Activated naive CD4-positive, alpha-beta T cell treated with anti-CD3 and anti-CD28 coated beads, Interleukin-2, amount 50 U/mL, for 16 hours (primary cell): ENCODE measurements at regions not wholly inside any gene's neighbourhood (a gene's known extent, or its start where the extent isn't known, plus 50 kb on each side); places are given as distances from the start of the nearest gene placed in this dataset.

Experiments used
- DNase-seq: peaks from one replicate; pipeline ENCODE4 v3.0.0-alpha.2; 2020

DNA sequence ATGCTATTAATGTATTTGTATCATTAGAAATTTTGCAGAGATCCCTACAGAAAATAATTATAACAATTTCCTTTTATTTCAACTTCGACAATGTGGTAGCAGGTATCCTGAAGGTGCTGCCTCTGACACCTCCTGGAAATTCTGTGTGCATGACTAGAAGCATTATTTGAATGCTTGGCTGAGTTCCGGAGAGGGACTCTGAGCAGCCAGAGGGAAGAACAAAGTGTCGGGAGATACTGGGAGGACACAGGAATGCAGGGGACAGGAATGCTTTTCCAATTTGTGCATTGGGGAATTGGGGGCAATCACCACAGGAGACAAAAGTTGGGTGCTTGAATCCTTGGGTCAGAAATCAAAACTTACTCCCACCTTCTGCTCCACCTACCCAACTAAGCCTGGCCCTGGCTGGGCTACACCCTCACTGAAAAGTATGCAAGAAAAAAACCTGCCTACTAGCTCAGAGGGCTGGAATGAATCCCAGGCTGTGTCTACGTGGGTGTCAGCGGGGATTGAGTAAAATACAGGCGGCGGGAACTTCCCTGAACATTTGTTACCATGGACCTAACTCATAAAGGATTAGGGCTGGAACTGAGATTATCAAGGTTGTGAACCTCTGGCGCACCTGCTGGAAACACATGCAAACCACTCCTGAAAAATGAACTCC is 299.3 kb downstream of the SOX11 start:
- DNase-seq: no peak

DNA sequence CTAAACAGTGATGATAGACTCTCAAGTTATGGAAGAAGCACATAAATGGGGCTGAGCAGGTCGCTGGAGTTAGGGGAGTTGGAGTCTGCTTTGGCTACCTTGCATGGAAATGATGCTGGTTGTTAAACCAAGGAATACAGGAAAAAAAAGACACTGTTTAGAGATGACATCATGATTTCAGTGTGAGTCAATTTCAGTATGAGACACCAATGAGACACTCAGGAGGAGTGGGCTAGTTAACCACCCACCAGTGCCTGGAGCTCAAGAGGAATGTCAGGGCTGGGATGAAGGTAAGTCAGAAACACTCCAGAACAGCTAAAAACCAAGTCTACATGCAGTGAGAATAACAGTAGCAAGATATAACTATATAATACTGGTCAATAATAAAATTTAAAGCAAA is 303.6 kb downstream of the SOX11 start:
- no peak for DNase-seq

DNA sequence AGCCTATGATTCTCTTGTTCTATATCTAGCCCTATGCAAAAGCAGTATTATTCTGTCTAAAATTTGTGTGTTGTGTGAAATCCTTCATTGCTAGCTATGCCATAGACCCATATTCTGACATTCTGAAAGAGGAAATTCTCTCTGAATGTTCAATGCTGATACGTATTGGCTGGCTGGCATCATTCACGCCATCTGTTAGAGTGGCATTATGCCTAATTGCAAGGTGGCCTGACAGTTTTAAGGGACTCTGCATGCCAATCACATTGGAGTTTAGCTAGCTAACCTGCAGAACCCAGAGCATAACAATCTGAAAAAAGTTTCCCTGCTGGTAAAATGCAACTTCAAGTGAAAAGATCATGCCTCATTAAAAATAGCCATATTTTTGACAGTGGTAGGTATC is 316.0 kb downstream of the SOX11 start:
- DNase-seq: no peak

DNA sequence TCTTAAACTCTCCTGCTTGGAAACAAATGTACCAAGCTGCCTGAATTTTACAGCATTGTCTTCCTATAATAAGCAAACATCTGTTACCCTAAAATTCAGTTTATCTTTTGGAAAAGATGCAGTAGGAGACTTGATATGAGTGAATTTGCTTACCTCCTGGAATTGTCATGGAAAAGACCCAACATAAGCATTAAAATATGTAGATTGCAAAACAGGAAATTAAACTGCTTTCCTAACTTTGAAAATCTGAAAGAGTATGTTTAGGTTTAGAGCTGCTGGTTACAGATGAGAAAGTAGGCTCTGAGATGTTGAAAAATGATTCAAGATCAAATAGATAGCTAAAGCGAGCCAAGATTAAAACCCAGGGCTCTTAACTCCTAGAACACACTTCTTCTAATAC is 316.5 kb downstream of the SOX11 start:
- no peak for DNase-seq

DNA sequence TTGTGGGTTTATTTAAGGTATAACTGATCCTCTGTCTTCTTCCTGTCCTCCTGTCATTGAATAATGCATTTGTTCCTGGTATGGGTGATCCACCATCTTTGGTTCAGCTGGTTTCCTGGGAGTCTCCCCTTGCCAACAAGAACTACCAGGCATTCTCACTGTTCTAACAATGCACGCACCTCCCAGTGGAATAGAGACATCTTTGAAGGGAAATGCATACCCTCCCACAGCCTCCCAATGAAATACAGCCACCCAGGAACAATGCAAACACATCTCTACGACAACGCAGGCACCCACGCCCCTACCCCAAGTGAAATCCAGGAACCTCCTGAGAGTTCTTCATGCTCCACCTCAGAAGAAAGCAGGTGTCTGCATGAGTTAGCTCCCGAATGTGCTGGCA is 318.0 kb downstream of the SOX11 start:
- DNase-seq: no peak

DNA sequence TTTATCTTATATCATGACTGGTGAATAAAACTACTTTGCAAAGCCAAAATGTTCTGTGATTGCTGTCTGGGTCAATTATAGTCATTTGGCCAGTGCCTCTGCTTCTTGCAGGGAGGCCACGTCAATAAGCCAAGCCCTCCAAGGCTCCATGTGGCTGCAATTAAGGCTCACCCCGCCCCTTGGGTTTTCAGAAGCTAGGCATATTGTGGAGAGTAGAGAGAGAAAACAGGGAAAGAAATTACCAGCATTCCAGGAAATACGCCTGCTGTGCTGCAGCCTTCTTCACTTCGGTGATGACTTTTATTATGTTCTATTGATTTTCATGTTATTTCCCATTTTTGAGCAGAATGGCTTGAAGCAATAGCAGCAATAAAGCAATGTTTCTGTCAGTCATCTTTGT is 319.7 kb downstream of the SOX11 start:
- no peak for DNase-seq

DNA sequence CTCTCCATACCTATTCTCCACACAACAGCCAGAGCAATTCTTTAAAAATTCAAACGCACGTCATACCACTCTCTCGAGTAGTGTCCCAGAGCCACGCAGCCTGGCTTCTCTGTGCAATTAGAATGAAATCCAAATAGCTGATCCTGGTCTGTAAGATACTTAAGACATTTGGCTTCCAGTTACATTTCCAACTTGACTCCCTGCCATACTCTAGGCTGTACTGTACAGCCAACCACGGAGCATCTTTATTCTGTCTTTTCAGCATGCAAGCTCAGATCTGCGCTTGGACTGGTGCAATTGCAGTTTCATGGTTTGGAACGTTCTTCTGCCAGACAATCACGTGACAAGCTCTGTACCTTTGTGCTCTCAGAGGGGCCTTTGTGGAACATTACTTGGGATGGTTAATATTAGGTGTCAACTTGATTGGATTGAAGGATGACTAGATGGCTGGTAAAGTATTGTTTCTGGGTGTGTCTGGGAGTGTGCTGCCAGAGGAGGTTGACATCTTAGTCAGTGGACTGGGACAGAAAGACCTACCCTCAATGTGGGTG is 325.6 kb downstream of the SOX11 start:
- no peak for DNase-seq

DNA sequence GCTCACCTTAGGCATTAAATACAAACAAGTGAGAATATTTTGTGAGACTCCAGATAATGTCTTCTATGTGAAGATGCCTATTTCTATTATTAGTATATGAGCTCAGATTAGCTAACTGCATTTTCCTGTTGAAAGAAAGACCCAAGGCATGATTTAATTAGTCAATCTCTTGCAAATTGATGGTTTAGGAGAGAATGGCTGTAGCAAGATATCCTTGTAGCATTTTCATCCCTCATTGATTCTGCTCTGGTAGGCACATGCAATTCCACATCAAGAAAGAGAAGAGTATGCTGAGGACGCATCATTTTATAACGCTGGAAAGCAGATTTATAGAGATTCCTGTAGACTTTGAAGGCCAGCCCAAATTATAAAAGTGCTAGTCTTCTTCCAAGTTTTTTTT is 332.0 kb downstream of the SOX11 start:
- DNase-seq: no peak

DNA sequence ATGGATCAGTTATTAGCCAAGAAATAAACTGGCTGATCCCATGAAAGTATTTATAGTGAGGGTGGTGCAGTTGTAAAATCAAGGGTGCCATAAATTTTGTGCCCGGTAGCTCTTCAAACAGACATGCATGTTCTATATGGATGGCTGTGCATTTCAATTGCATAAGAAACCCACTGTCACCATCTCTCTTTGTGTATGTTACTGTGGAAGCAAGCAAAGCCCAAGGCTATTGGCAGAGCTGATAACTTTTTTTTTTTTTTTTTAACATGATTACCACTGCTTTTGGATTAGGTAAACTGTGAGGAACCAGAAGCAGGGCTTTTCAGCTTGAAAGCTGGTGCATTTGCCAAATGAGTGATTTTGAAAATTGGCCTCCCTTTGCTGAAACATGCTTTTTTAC is 332.6 kb downstream of the SOX11 start:
- DNase-seq: no peak

DNA sequence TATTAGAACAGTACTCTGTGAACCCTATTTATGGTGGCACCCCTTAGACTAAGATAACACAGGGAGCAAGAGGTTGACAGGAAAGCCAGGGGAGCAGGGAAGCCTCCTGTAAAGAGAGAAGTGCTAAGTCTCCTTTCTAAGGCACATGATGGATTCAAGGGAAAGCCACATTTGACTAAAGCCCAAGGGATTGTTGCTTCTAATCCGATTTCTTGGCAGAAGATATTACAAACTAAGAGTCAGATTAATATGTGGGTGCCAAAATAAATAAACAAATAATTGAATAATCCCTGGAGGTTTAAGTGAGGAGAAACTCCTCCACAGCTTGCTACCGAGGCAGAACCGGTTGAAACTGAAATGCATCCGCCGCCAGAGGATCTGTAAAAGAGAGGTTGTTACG is 333.2 kb downstream of the SOX11 start:
- no peak for DNase-seq

DNA sequence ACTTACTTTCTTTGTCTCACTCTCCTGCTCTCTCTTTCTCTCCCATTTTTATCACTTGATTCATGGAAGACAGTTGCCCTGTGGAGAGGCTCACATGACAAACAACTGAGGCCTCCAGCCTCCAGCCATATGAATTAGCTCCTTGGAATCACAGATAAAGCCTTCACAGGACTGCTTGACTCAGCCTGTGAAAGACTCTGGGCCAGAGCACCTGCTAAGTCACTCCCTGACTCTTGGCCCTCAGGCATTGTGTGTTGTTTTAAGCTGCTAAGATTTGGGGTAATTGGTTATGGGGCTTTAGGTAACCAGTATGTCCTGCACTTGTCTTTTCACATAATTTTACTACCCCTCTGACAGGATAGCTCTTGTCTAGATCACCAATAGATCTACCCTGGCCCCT is 334.9 kb downstream of the SOX11 start:
- no peak for DNase-seq

DNA sequence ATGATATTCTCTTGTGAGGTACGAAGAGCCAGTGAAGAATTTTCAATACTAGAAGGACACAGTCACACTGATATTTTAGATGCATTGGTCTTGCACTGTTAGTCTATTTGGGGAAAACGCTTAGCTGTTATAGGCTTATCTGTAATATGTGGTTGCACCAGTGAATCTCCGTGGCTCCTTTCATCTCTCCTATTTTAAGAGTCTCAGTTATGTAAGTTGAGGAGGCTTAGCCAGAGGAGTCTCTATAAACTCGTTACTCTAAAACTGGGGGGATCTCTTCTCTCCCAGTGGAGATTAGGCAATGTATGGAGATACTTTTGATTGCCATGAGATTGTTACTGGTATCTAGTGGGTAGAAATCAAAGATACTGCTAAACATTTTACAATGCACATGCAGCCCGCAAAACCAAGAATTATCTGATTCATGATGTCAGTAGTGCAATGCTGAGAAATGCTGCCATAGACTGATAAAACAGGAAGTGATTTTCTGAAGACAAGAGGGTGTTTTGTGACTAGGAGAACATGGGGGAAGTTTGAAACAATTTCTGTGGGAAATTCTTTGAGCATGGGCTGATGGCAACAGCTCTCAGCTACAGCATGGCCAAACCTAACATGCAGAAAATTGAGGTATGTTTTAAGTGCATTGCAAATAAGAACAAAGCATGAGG is 339.1 kb downstream of the SOX11 start:
- DNase-seq: no peak

DNA sequence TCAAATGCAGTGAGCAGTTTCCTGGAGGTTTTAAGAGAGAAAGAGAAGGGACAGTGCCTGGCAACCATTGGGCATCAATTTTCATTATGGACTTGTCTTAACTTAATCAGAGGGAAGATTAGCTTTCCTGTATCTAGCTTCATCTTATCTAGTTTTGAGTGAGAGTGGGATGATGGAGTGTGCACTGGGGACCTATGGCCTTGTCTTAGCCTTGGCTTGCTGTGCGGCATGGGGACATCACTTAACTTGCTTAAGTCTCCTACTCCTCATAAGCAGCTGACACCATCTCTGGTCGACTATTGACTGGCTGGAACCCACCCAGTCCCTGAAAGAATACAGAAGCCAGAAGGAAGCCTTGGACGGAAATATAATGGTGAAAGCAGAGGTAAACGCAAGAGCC is 344.0 kb downstream of the SOX11 start:
- no peak for DNase-seq

DNA sequence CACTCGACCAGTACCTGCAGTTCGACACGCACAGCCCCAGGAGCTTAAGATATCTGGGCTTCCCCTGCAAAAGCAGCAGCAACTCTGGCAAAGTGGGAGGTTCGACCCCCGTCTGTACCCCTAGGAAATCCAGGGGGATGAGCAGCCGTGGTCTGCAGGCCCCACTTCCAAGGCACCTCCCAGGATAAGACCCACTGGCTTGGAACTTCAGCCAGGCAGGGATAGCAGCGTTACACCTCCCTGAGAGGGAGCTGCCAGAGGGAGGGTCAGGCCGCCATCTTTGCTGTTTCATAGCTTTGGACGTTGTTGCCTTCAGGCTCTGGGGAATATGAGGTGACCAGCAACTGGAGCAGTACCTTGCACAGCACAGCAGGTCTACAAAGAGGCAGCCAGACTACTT is 351.1 kb downstream of the SOX11 start:
- no peak for DNase-seq

DNA sequence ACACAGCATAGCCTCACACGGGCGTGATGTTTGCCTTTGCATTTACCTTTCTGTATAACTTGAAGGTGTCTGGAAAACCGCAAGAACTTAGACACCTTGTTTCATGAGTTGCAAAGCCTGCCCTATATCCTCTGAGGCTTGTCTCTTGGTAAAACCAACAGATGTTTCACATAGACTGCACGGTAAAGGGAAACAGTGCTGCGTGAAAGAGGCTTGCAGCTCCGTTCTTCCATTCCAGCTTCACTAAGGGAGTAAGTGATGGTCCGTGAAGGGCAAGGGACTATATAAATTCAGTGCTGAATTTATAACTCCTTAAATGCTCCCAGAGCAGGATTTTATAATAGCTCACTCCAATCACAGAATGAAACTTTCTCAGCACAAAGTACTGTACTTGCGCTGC is 360.5 kb downstream of the SOX11 start:
- no peak for DNase-seq

DNA sequence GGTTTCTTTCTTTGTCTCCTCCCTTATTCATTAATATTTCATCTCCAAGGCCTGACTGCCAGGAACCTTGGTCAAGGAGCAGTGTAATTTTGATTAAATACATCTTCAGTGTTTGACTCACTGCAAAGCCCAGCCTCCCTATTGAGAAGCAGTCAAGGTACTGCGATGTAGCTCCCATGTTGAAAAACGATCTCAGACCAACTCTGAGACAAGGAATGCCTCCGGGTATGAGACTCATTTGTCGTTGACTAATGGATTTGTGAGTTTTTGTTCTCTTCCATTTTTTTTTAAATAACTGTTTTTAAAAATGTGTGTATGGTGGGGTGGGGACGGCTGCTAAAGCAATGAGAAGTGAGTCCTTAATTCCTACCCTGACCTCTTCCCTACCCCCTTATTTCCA is 361.6 kb downstream of the SOX11 start:
- DNase-seq: no peak

DNA sequence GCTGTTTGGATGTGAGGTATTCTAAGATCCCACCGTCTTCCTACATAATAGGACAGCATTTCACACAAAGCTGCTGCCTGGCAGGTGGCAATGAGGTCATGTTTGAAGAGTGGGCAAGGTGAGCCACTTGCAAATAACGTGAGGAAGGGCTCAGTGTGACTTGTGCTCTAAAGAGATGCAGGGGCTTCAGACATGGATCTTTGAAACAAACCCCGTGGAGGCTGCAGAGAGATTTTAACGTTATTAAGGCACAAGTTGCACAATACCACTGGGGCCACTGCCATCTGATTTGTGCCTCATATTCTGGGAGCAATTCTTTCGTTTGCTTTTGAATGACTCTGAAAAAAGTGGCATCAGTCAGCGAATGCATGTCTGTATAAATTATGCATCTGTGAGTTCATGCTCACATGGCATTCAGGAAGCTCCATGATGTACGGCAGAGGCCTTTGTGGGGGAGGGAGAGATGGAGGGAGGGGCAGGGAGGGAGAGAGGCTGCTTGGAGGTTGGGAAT is 362.0 kb downstream of the SOX11 start:
- no peak for DNase-seq

DNA sequence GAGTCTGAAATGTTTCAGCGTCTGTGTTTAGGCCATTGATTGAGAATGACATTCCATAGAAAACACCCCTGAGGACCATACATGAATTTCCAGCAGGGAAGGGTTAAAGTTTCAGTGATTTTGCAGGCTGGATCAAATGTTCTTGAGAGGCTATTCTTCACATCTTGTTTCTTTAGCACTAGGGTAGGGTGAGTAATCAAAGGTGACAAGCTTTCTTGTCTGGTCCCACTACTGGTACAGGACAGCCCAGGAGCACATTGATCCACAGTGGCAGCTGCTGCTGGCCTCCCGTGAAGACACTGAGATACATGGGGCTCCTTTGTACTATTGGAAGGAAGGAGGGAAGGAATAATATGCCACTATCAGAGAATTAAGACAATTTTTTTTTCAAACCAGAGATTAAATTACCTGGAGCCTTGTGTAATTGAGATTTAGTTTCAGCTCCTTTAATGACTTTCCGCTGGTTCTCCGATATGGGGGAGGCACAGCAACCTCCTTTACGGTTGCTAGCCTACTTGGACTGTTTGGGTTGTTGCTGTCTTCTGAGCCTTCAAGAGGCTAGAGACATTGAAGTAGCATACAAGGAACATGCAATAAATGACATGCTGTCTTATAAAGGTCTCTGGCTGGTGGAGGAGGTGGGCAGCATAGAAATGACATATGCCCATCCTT is 368.9 kb downstream of the SOX11 start:
- no peak for DNase-seq

DNA sequence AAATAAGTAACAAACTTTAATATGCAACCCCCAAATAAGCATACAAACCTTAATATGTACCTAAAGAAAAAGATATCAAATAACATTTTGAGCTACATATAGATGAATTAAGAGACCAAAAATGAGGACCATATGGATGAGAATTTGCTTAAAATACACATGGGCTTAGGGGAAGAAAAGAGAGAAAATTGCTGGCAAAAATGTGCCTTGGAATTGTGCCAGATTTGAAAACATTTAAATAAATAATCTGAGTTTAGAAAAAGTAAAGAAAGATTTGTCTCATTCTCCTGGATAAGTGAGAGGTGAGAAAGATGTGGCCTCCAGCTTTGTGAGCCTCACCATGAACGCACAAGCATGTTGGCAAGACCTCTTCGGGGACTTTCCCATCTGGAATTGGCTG is 372.6 kb downstream of the SOX11 start:
- no peak for DNase-seq

DNA sequence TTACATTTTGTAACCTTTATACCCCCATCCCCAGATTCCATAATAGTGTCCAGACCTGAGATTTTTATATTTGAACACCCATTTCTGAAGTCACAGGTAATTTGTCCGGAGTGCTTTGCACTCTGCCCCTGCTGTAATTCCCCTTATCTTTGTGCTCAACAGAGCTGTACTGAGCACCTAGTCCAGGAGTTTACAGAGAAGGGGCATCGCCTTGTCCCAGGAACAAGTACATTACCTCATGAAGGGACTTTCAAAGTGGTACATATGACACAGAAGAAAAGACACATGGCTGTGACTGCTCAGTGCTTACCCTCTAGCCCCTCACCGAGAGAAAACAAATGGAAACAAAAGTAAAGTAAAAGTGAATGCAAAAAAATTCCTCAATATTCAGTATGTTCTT is 373.5 kb downstream of the SOX11 start:
- DNase-seq: no peak

DNA sequence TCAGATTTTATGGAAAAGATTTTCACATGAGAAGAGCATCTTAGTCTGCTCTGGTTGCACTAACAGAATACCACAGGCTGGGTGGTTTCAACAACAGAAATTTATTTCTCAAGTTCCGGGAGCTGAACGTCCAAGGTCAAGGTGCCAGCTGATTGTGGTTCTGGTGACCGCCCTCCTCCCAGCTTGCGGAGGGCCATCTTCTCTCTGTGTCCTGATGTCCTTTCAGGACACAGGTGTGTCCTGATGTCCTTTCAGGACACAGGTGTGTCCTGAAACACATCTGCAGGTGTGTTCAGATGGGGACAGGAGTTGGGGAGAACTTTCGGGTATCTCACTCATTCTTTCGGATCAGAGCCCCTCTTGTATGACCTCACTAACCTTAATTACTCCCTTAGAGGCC is 374.9 kb downstream of the SOX11 start:
- DNase-seq: no peak

DNA sequence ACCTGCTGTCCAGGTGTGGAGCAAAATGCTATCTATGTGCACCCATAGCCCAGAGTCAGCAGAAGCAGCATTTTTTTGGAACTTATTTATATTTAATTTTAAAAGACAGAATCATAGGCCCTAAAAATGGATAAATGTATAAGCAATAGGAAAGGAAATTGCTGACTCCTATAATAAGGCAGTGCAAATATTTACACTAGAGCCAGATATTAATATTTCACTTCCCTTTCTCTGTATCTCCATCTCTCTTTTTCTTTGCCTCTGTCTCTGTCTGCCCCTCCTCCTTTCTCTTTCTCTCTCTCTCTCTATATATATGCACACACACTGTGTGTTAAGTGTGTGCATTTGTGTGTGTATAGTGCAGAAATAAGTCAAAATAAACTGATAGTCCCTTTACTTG is 375.6 kb downstream of the SOX11 start:
- DNase-seq: no peak

DNA sequence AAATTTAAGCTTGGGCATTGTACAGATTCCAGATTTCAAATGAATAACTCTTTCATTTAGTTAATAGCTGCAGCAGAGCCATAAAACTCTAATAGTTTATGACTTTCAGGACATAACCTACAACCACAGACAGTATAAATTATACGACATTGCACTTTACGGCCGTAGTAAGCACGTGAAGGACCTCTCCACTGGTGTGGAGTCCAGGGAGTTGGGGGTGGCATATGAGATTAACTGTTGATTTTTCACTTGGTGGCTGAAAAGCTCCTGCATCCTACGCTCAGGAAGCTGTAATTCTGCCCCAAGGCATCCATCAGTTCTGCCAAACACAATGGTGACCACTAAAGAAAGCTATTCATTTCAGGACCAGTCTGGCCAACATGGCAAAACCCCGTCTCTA is 376.2 kb downstream of the SOX11 start:
- no peak for DNase-seq

DNA sequence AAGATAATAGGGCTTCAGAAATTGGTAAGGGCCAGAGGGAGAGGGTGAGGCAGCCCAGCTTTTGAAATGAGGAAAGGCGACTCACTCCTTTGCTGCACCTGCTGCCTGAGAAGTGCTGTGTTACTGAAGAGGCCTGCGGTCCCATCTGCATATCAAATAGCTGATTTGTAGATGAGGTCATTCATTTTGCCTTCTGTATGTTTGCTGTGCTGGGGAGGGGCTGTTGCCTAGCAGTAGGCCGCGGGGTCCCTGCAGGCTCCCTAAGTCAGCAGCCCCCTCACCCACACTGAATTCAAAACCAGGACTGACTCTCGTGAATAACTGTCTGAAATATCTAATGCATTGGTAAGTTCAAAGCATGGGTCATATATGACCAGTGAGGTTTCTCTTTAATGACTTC is 377.2 kb downstream of the SOX11 start:
- DNase-seq: no peak
